ENCODE measurements at regions not wholly inside any gene's neighbourhood (a gene's known extent, or its start where the extent isn't known, plus 50 kb on each side); places are given as distances from the start of the nearest gene placed in this dataset.

GRCh38 chr3:107929088-107929487, 161.7 kb downstream of the CD47 start:
- H3K9me1 ChIP-seq (ENCODE audit: control insufficient read depth, extremely low read depth, insufficient read depth, low read length): no peaks in the 10 kb centered on the region
- H3K4me3 ChIP-seq (ENCODE audit: control insufficient read depth in 2 of 3, extremely low read depth in 1 of 3, insufficient read depth in 2 of 3, low read depth in 1 of 3, low read length in 3 of 3): no peak overlapping the region
- no peak for DNase-seq (ENCODE audit: low read depth, low spot score)
- no peak for FAIRE-seq
- no peaks in the 10 kb centered on the region for H3K36me3 ChIP-seq (ENCODE audit: control insufficient read depth in 2 of 2, extremely low read depth in 1 of 2, insufficient read depth in 2 of 2, low read length in 2 of 2)
- no peaks in the 10 kb centered on the region for H3K9me3 ChIP-seq (ENCODE audit: control insufficient read depth, low read depth, low read length)
- no peak overlapping the region for H3K4me2 ChIP-seq (ENCODE audit: control insufficient read depth, extremely low read depth, insufficient read depth, low read depth, low read length)
- no peaks in the 10 kb centered on the region for H3K27me3 ChIP-seq (ENCODE audit: control insufficient read depth, extremely low read depth, insufficient read depth, low read length)
- no peaks in the 10 kb centered on the region for H3K79me2 ChIP-seq (ENCODE audit: control insufficient read depth, insufficient read depth, low read length)
- dilution Hi-C loops (cut with MboI; ENCODE audit: extremely low pct_ligation_motif_present, low sequenced_read_pairs): no loop called here
- no peaks in the 10 kb centered on the region for H4K20me1 ChIP-seq (ENCODE audit: control insufficient read depth, extremely low read depth, insufficient read depth, low read length)
- peaks cover 3% of the 10 kb centered on the region for H3K4me1 ChIP-seq (ENCODE audit: control insufficient read depth, extremely low read depth, insufficient read depth, low read length)
- no peak overlapping the region for H3K9ac ChIP-seq (ENCODE audit: control insufficient read depth, extremely low read depth, insufficient read depth, low read length)
- no peak overlapping the region for H3K27ac ChIP-seq (ENCODE audit: control insufficient read depth, insufficient read depth, low read length)
- no peak overlapping the region for H2AFZ ChIP-seq (ENCODE audit: control insufficient read depth, low read length)
- TF ChIP-seq CTCF (optimal IDR thresholded peaks at IDR 0.05 in 1 of 3, IDR thresholded peaks at IDR 0.05 in 1 of 3, conservative IDR thresholded peaks at IDR 0.05 in 1 of 3; ENCODE audit: extremely low read depth in 1 of 3, insufficient read depth in 2 of 3, low read length in 3 of 3): no peak
- no peak for TF ChIP-seq EZH2 (IDR thresholded peaks at IDR 0.05; ENCODE audit: low read length)

- Histone ChIP-seq H3K36me3 (ENCODE audit: control insufficient read depth in 2 of 2, extremely low read depth in 1 of 2, insufficient read depth in 2 of 2, low read length in 2 of 2) (no peaks in the 10 kb centered on the region), H3K4me1 (ENCODE audit: control insufficient read depth, extremely low read depth, insufficient read depth, low read length) (peaks cover 3% of the 10 kb centered on the region), H3K9me3 (ENCODE audit: control insufficient read depth, low read depth, low read length) (no peaks in the 10 kb centered on the region), H3K9ac (ENCODE audit: control insufficient read depth, extremely low read depth, insufficient read depth, low read length) (peak overlapping the region; percentile 51), H3K4me3 (ENCODE audit: control insufficient read depth in 2 of 3, extremely low read depth in 1 of 3, insufficient read depth in 2 of 3, low read depth in 1 of 3, low read length in 3 of 3) (peak overlapping the region; percentile 41 to 74 (median 49)), H3K4me2 (ENCODE audit: control insufficient read depth, extremely low read depth, insufficient read depth, low read depth, low read length) (peak overlapping the region; percentile 87), H3K9me1 (ENCODE audit: control insufficient read depth, extremely low read depth, insufficient read depth, low read length) (no peaks in the 10 kb centered on the region), H4K20me1 (ENCODE audit: control insufficient read depth, extremely low read depth, insufficient read depth, low read length) (no peaks in the 10 kb centered on the region), H3K79me2 (ENCODE audit: control insufficient read depth, insufficient read depth, low read length) (no peaks in the 10 kb centered on the region), H3K27me3 (ENCODE audit: control insufficient read depth, extremely low read depth, insufficient read depth, low read length) (no peaks in the 10 kb centered on the region), H2AFZ (ENCODE audit: control insufficient read depth, low read length) (peak overlapping the region; percentile 73), H3K27ac (ENCODE audit: control insufficient read depth, insufficient read depth, low read length) (no peak overlapping the region)
- FAIRE-seq: peak; percentile 71
- no peak for TF ChIP-seq EZH2 (IDR thresholded peaks at IDR 0.05; ENCODE audit: low read length)
- TF ChIP-seq CTCF (optimal IDR thresholded peaks at IDR 0.05 in 1 of 3, IDR thresholded peaks at IDR 0.05 in 1 of 3, conservative IDR thresholded peaks at IDR 0.05 in 1 of 3; ENCODE audit: extremely low read depth in 1 of 3, insufficient read depth in 2 of 3, low read length in 3 of 3): no peak
- no peak for DNase-seq (ENCODE audit: low read depth, low spot score)
- dilution Hi-C loops (cut with MboI; ENCODE audit: extremely low pct_ligation_motif_present, low sequenced_read_pairs): no loop called here
Measured at GRCh38 chr3:107928084-107928445, 162.8 kb downstream of the CD47 start.

Data from keratinocyte (primary cell).